ENCODE measurements at regions not wholly inside any gene's neighbourhood (a gene's known extent, or its start where the extent isn't known, plus 50 kb on each side); places are given as distances from the start of the nearest gene placed in this dataset.
"Not testable (repeated sequence)": the region's sequence is repeated elsewhere in the genome, so short reads cannot be mapped to it uniquely, and the experiment has no call there.

DNA sequence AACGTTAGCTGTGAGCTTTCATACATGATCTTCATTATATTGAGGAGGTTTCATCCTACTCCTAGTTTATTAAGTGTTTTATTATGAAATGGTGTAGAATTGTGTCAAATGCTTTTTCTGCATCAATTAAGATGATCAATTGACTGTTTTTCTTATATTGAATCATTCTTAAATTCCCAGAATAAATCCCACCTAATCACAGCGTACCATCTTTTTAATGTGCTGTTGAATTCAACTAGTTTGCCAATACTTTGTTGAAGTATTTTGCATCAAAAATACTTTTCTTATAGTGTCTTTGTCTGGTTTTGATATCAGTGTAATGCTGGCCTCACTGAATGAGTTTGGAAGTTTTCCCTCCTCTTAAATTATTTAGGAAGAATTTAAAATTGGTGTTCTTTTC lies 138.6 kb upstream of the SGCG start:
- no peak for DNase-seq (ENCODE audit: low spot score in 2 of 2)
- 80 to 85% methylated on average over 2 of the region's 2 CpGs for WGBS, 2 donors
- intact Hi-C loops (cut with DNase I; ENCODE audit: low total_unique reads) = no loop called here
- no peak for TF ChIP-seq CTCF (IDR thresholded peaks at IDR 0.05)
- no peak for TF ChIP-seq POLR2A (IDR thresholded peaks at IDR 0.05)
- no peak overlapping the region for H3K4me3 ChIP-seq (ENCODE audit: low read depth, poor library complexity, severe bottlenecking)

- DNase-seq (ENCODE audit: low spot score in 2 of 2) = no peak
- WGBS, 2 donors = 91 to 95% methylated on average over 1 of the region's 1 CpG
- no peak for TF ChIP-seq POLR2A (IDR thresholded peaks at IDR 0.05)
- no peak overlapping the region for H3K4me3 ChIP-seq (ENCODE audit: low read depth, poor library complexity, severe bottlenecking)
- intact Hi-C loops (cut with DNase I; ENCODE audit: low total_unique reads) = no loop called here
These were observed 135.9 kb upstream of the SGCG start for GRCh38 chr13:23044906-23045305.

- WGBS, 2 donors = 80 to 85% methylated on average over 3 of the region's 3 CpGs
- TF ChIP-seq CTCF (IDR thresholded peaks at IDR 0.05) (no peak), POLR2A (IDR thresholded peaks at IDR 0.05) (no peak)
- intact Hi-C loops (cut with DNase I; ENCODE audit: low total_unique reads) = no loop called here
- DNase-seq (ENCODE audit: low spot score in 2 of 2) = no peak
- H3K4me3 ChIP-seq (ENCODE audit: low read depth, poor library complexity, severe bottlenecking) = no peak overlapping the region
These were observed 130.7 kb upstream of the SGCG start for GRCh38 chr13:23050126-23050525.

- DNase-seq (ENCODE audit: low spot score in 2 of 2); intact Hi-C loops (cut with DNase I; ENCODE audit: low total_unique reads): not testable (repeated sequence)
These were observed 127.1 kb upstream of the SGCG start for GRCh38 chr13:23053711-23054110.

GRCh38 chr13:23059173-23059572 lies 121.6 kb upstream of the SGCG start:
- H3K4me3 ChIP-seq (ENCODE audit: low read depth, poor library complexity, severe bottlenecking) = no peak overlapping the region
- TF ChIP-seq CTCF (IDR thresholded peaks at IDR 0.05) (no peak), POLR2A (IDR thresholded peaks at IDR 0.05) (no peak)
- intact Hi-C loops (cut with DNase I; ENCODE audit: low total_unique reads) = no loop called here
- no peak for DNase-seq (ENCODE audit: low spot score in 2 of 2)

More at GRCh38 chr13:23053711-23054110, 127.1 kb upstream of the SGCG start:
- 68 to 84% methylated on average over 5 of the region's 5 CpGs for WGBS, 2 donors
- H3K4me3 ChIP-seq (ENCODE audit: low read depth, poor library complexity, severe bottlenecking) = not testable (repeated sequence)

DNA sequence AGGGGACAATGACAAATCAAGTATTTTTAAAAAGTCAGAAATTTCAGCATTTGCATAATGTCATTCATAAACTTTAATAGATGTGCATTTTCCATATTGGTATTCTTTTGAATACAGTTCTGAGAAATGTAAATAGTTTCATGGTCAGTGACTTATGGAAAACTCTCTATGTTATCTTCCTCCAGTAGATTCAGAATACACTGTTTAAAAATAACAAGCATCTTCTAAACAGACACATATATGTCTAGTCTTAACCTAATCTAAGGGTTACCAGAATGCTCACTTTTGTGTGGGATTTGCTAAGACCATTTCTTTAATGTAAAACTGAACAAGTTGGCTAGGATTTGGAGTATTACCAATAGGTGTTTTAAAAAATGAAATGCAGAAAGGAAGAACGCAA lies 119.8 kb upstream of the SGCG start:
- DNase-seq (ENCODE audit: low spot score in 2 of 2) = no peak
- WGBS, 2 donors = 93% methylated on average over 1 of the region's 1 CpG
- intact Hi-C loops (cut with DNase I; ENCODE audit: low total_unique reads) = no loop called here
- no peak overlapping the region for H3K4me3 ChIP-seq (ENCODE audit: low read depth, poor library complexity, severe bottlenecking)
- no peak for TF ChIP-seq POLR2A (IDR thresholded peaks at IDR 0.05)

DNA sequence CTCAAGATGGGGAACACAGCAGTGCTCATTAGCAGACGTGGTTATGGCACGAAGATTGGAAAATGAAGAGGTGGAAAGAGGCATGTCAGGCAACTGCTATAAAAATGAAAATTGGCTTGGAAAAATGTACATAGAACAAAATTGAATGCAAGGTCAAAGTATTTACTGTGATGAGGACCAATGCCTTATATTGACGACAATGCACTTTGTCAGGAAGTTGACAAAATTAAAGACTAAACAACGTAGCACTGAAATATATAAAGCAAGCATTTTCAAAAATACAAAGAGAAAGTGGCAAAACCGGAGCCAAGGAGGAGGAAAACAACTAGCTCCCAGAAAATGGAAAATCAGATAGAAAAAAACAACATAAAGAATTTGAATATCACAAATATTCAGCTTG lies 113.7 kb upstream of the SGCG start:
- no peak overlapping the region for H3K4me3 ChIP-seq (ENCODE audit: low read depth, poor library complexity, severe bottlenecking)
- intact Hi-C loops (cut with DNase I; ENCODE audit: low total_unique reads) = no loop called here
- no peak for DNase-seq (ENCODE audit: low spot score in 2 of 2)
- WGBS, 2 donors = 78 to 84% methylated on average over 5 of the region's 5 CpGs
- TF ChIP-seq POLR2A (IDR thresholded peaks at IDR 0.05) (no peak), CTCF (IDR thresholded peaks at IDR 0.05) (no peak)

Measured in lower leg skin (tissue), 4 donors.